ENCODE measurements at regions not wholly inside any gene's neighbourhood (a gene's known extent, or its start where the extent isn't known, plus 50 kb on each side); places are given as distances from the start of the nearest gene placed in this dataset.

DNA sequence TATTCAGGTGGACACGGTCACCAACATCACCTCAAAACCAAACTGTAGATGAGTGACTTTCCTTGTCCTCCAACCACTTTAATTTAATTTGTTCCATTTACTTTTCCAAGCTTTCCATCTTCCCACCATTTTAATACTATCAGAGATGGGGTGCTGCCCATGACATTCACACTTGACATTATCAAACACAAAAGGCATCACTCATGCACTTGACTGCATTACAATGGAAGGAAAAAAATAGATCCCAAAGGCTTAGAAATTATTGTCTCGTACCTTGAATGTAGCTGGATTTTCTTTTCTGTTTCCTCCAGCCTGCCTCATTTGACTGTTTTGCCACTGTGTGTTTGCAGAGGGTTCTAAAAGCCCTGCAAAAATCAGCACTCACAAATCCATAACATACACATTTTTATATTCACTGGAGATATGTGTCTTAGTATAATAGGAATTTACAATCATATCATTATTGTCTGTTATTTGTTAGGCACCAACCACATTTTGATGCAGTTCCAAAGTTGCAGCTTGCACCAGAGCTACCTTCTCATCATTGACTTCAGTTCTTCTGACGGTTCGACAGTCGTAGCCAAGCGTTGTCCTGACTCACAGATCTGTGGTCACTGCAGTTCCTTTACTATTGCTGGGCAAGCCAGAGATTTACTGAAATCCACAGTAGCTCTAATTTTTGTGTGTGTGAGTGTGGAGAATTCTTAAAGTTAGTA is 712.3 kb upstream of the WWC1 start:
- H3K27me3 ChIP-seq (ENCODE audit: control insufficient read depth in 2 of 2, insufficient read depth in 2 of 2, low read length in 2 of 2): peaks cover 0 to 6% of the 10 kb centered on the region in 2 experiments
- dilution Hi-C loops (cut with MboI; ENCODE audit: extremely low pct_ligation_motif_present, low sequenced_read_pairs) (no loop called here), intact Hi-C loops (cut with micrococcal nuclease) (no loop called here)
- no peaks in the 10 kb centered on the region for H3K9me3 ChIP-seq (replicated peaks; ENCODE audit: control insufficient read depth, insufficient read depth, low read length)
- no peak overlapping the region for H3K9ac ChIP-seq (replicated peaks; ENCODE audit: extremely low read depth, insufficient read depth, low read length)
- CTCF ChIA-PET: no interaction called here
- H2AFZ ChIP-seq (ENCODE audit: low read depth, low read length): no peak overlapping the region
- TF ChIP-seq POLR2AphosphoS5 (IDR thresholded peaks at IDR 0.05; ENCODE audit: insufficient read depth, low read depth, low read length): no peak
- TF ChIP-seq MYC (IDR thresholded peaks at IDR 0.05; ENCODE audit: low read depth, low read length): no peak
- TF ChIP-seq, protein P1, sequence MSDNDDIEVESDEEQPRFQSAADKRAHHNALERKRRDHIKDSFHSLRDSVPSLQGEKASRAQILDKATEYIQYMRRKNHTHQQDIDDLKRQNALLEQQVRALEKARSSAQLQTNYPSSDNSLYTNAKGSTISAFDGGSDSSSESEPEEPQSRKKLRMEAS (IDR thresholded peaks at IDR 0.05; ENCODE audit: insufficient read depth, insufficient read length): no peak
- no peak for TF ChIP-seq POLR2A (IDR thresholded peaks at IDR 0.05; ENCODE audit: low read depth, low read length)
- TF ChIP-seq JUN (IDR thresholded peaks at IDR 0.05; ENCODE audit: borderline replicate concordance, insufficient read depth, insufficient read length, low read depth): no peak
- TF ChIP-seq GATA2 (IDR thresholded peaks at IDR 0.05; ENCODE audit: insufficient read depth, insufficient read length, low read depth, low read length): no peak
- no peak for TF ChIP-seq FOS (IDR thresholded peaks at IDR 0.05; ENCODE audit: borderline replicate concordance, insufficient read depth, low read length)
- TF ChIP-seq, protein P2, sequence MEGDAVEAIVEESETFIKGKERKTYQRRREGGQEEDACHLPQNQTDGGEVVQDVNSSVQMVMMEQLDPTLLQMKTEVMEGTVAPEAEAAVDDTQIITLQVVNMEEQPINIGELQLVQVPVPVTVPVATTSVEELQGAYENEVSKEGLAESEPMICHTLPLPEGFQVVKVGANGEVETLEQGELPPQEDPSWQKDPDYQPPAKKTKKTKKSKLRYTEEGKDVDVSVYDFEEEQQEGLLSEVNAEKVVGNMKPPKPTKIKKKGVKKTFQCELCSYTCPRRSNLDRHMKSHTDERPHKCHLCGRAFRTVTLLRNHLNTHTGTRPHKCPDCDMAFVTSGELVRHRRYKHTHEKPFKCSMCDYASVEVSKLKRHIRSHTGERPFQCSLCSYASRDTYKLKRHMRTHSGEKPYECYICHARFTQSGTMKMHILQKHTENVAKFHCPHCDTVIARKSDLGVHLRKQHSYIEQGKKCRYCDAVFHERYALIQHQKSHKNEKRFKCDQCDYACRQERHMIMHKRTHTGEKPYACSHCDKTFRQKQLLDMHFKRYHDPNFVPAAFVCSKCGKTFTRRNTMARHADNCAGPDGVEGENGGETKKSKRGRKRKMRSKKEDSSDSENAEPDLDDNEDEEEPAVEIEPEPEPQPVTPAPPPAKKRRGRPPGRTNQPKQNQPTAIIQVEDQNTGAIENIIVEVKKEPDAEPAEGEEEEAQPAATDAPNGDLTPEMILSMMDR (IDR thresholded peaks at IDR 0.05; ENCODE audit: extremely low read depth in 1 of 2, insufficient read depth in 1 of 2, low read depth in 1 of 2, low read length in 2 of 2): no peak
- no peak for TF ChIP-seq EZH2 (IDR thresholded peaks at IDR 0.05; ENCODE audit: borderline replicate concordance, low read depth, low read length, severe bottlenecking)
- no peaks in the 10 kb centered on the region for H3K36me3 ChIP-seq (ENCODE audit: control insufficient read depth in 2 of 2, extremely low read depth in 1 of 2, insufficient read depth in 2 of 2, low read length in 2 of 2)
- FAIRE-seq: no peak
- POLR2A ChIA-PET: no interaction called here
- DNase-seq (ENCODE audit: low read depth, low spot score): no peak
- no peaks in the 10 kb centered on the region for H3K9me1 ChIP-seq (replicated peaks; ENCODE audit: control insufficient read depth, extremely low read depth, insufficient read depth, low read length)
- H3K4me2 ChIP-seq (ENCODE audit: insufficient read depth, low read length): no peak overlapping the region
- no peaks in the 10 kb centered on the region for H3K4me1 ChIP-seq (ENCODE audit: control insufficient read depth, extremely low read depth, insufficient read depth, low read length)
- H3K27ac ChIP-seq (ENCODE audit: insufficient read depth, low read depth, low read length): no peak overlapping the region
- no TSS peak for BruUV-seq (replicated peaks)
- H3K4me3 ChIP-seq (replicated peaks in 1 of 3; ENCODE audit: insufficient read depth in 1 of 3, low read depth in 1 of 3, low read length in 3 of 3): no peak overlapping the region
- no peaks in the 10 kb centered on the region for H4K20me1 ChIP-seq (replicated peaks; ENCODE audit: control insufficient read depth, extremely low read depth, insufficient read depth, low read length)
- no peaks in the 10 kb centered on the region for H3K79me2 ChIP-seq (ENCODE audit: control insufficient read depth, insufficient read depth, low read length)

Measured in endothelial cell of umbilical vein (primary cell).